22Rv1 (cell line): ENCODE measurements at regions not wholly inside any gene's neighbourhood (a gene's known extent, or its start where the extent isn't known, plus 50 kb on each side); places are given as distances from the start of the nearest gene placed in this dataset.

ENCODE experiments used
- H3K27ac ChIP-seq: fragments of 450-650 bp; 2 replicates; pipeline ENCODE4 v1.5.1; 2017
- CTCF ChIP-seq: fragments of 450-650 bp; IDR thresholded peaks from 2 replicates; pipeline ENCODE4 v1.5.1; 2017; ENCODE audit warnings: mild to moderate bottlenecking
- ZFX ChIP-seq: fragments of 450-650 bp; IDR thresholded peaks from 2 replicates; pipeline ENCODE4 v1.6.1; 2017; ENCODE audit warnings: antibody characterized with exemption, borderline replicate concordance

- no peak overlapping the region for H3K27ac ChIP-seq
- TF ChIP-seq ZFX (no peak), CTCF (no peak)
Observed at GRCh38 chr7:35549781-35550180, 145.2 kb downstream of the HERPUD2 start.

GRCh38 chr7:35548291-35548690, 146.6 kb downstream of the HERPUD2 start:
- TF ChIP-seq ZFX (no peak), CTCF (no peak)

GRCh38 chr7:35546691-35547429, 148.1 kb downstream of the HERPUD2 start:
- TF ChIP-seq CTCF = no peak
- TF ChIP-seq ZFX = no peak
- H3K27ac ChIP-seq = no peak overlapping the region

More at GRCh38 chr7:35548291-35548690, 146.6 kb downstream of the HERPUD2 start:
- no peak overlapping the region for H3K27ac ChIP-seq

DNA sequence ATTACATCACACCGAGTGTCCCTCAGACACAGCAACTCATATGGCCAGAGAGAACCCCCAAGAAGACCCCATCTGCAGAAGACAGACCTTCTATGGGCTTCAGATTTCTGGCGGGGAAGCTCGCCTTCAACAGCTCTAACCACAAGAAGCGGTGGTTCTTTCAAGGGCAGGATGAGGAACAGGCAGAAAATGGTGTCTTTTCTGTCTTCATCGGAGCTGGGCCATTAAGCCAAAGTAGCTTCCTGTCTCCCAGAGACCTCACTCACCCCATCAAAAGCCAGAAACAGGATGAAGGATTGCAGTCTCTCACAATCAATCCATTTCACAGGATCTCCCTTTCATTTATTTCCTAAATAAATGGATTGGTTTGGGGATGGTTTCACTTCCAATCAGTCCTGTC, 149.1 kb downstream of the HERPUD2 start:
- no peak overlapping the region for H3K27ac ChIP-seq
- TF ChIP-seq CTCF = no peak
- no peak for TF ChIP-seq ZFX

- no peak overlapping the region for H3K27ac ChIP-seq
- TF ChIP-seq CTCF (no peak), ZFX (no peak)
Observed at GRCh38 chr7:35544028-35544742, 150.8 kb downstream of the HERPUD2 start.

DNA sequence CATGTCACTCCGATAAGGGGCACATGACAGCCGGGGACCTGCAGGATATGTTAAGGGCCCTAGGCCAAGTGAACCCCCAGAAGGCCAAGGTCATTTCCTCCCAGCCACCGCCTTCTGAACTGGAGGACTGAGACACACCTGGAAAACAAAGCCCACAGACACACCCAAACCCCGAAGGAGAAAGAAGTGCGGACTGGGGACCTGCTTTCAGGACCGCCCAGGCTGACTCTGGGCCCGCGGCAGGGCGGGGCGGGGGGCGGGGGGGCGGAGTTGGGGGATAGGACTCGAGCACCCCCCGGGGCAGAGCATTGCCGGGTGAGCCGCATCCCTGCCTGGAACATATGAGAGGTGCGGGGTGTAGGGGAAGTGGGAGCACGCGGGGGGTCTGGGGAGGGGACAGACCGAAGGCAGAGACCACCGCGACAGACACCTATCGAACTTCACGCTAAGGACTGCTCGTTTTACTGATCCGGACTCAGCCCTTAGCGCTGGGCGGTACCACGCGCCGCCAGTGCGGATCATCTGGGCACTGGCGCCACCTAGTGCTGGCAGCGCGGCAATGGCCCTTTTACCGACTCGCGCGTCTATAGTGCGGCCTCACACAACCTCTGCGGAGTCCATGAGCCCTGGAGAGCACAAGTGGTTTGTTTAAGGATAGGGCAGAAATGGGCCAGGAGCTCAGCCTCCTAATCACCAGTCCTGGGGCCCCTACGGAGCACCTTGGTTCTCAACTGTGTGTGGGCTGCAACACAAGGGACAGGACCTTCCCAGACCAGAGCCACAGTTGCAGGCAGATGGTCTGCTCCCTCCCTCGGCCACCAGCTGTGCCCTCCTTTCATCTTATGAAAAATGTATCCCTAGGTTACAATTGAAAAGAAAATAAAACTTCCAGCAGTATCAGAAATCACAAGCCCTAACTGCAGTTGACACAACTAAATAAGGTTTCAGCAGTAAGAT, 157.6 kb downstream of the HERPUD2 start:
- TF ChIP-seq ZFX (no peak), CTCF (peak; percentile 97)

More for the DNA sequence above, 157.6 kb downstream of the HERPUD2 start:
- no peak overlapping the region for H3K27ac ChIP-seq
